HuH-7 (cell line): ENCODE measurements at regions not wholly inside any gene's neighbourhood (a gene's known extent, or its start where the extent isn't known, plus 50 kb on each side); places are given as distances from the start of the nearest gene placed in this dataset.

Experiments used
- DNase-seq: peaks from one replicate; pipeline ENCODE4 v3.0.0; 2011; ENCODE audit warnings: low spot score

DNA sequence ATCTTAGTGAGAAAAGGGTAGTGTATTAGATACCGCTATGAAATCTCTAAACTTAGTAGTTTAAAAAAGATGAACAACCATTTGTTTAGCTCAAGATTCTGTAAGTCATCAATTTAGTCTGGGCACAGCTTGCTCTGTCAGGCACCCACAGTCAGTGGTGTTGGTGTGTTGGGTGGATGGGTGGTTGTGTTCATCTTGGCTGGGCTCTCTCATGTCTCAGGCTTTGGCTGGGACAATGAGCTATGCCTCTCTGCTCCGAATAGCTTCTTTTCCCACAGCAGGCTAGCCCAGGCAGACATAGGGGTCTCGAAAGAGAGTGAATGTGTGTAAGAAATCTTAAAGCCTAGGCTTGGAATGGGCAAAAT, 127.0 kb upstream of the GATB start:
- DNase-seq, result no peak

DNA sequence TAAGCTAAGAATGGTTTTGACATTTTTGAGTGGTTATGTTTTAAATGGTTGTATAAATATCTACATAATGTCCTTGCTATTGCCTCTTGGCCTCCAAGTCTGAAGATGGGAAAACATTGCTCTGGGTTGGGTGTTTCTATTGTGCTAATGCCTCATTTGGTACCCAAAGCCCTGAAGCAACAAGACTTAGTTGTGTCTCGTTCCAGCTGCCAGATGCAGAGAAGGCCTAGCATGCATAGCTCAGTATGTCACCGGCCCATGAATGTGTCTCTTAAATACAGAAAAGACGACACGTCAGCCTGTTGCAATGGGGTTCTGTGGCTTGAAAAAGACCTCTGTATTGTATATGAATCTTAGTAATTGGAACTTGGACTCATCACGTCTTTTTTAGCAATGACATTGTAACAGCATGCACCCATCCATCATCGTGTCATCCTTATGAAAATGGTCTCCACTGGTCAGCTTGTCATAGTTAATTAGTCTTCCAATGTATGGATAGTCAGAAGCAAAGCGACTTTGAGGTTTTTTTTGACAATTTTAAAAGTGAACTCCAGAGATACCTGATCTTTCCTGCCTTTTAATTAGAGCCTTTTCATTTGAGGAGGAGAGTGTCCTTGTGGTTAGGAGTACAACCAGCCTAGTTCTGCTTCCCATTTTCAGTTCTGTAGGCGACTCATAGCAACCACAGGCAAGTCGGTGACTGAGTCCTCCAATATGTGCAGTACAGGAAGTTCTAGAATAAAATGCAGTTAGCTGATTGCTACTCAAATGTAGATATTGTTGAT, 126.4 kb upstream of the GATB start:
- no peak for DNase-seq

DNA sequence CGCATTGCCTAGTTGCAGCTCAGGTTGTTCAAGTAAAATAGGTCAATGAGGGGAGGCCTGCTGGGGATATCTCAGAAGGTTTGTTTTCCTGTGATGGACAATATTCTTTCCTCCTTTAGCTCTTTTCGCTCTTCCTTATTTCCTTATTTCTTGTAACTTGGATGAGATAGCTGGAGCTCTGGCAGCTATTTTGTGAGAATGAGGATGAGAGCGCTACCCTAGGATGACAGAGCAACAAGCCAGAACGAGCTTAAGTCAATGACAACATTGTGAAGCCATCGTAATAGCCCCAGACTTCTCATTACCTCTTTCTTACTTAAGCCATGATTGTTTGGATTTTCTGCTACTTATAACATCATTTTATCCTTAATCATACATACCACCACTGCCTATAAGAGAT, 124.3 kb upstream of the GATB start:
- DNase-seq, result no peak

DNA sequence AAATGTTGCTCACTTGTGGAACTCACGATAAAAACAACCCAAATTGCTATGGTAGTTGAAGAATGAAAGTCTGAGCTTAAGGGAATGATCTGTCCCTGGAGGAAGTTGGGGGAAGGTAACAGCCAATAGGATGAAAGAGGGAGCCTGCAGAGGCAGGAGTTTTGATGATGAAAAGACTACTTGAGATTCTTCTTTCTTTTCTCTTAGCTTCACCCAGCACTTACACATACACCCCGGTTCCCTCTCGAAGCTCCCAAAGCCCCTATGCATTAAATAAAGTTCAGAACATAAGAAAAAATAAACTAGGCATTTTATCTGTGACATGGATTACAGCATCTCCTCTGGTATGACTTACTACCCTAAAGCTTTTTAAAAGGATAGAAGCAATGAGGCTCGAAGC, 122.9 kb upstream of the GATB start:
- DNase-seq, result no peak

DNA sequence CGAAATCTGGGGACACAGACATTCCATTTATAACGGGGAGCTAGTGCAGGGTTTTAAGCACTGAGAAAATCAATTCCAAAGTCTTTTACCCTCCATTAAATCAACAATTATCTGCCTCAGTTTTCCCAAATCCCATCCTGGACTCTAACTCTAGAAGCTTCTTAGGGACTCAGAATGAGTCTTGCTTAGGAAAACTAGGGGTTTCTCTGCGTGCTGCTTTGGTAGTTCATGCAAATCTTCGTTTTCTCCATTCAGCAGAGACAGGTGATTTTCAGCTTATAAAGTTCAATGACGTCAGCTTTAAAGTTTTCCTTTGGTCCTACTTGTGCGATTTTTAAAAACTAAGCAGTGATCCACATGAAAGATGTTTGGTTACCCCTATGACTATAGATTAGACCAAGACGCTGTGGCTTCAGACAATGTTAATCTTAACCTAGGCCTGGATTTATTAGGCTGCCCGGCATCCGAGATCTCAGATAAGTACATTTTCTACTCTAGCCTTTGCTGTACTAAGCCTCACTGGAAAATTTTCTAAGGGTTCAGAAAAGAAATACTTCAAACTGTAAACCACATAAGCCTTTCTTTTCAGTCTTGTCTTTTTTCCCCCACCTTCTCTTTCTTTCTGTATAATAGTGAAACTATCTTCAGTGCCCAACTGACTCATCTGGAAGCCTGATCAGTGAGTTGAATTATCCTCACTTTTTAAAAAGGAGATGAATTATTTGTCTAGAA, 121.4 kb upstream of the GATB start:
- no peak for DNase-seq

DNA sequence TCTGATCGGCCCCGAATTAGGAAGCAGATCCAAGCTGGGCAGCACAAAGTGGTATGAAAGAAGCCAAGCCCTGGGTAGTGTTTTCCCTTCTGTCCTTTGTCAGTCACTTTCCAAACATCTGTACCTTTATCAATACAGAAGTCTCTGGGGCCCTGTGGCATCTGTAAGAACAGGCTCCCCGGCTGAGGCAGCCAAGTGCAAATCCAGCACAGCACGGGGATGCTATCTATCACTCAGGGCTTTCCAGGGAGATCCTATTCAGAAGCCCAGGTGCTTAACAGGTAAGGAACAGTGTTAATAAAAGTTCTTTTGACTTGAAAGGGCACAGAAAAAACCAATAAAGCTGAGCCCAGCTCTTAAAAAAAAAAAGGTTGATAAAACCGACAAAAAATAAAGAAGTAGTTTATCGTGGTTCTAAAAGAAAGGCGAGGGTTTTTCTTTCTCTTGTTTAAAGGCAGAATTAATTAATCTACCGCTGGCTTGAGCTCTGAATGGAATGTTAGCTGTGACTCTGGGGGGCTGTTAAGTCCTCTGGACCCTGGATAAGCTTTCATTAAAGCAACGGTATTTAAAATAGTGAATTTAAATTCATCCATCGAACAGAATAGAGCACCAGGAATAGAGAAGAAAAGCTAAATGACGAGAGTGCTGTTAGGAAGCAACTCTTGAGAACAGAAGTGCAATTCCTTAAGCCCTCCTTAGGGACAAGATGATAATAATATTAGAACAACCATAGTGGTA, 119.1 kb upstream of the GATB start:
- DNase-seq, result no peak

DNA sequence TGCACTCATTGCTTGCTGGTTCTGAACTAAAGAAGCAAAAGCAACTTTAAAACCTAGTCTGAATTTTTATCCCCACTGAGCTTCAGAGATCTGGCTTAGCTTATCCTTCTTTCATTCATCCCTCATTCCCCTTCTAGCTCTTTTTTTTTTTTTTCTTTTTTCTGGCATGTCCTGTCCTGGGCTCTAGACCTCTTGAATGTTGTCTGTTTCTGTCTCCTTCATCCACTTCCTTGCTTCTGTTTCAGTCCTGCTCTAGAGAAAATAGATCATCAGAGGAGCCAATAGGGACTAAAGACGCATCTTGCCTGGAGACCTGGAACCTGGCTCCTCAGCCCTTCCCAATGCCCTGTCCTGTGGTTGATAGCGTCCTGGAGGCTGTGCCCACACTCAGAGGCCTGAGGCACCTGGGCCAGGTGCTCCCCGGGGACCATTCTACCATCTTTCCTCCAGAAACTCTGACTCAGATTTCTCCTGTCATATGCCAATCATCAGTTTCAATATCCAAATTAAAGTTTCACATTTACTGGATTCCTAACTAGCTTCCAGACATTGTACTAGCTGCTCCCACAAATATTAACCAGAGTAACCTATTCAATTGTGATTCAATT, 115.7 kb upstream of the GATB start:
- no peak for DNase-seq

DNA sequence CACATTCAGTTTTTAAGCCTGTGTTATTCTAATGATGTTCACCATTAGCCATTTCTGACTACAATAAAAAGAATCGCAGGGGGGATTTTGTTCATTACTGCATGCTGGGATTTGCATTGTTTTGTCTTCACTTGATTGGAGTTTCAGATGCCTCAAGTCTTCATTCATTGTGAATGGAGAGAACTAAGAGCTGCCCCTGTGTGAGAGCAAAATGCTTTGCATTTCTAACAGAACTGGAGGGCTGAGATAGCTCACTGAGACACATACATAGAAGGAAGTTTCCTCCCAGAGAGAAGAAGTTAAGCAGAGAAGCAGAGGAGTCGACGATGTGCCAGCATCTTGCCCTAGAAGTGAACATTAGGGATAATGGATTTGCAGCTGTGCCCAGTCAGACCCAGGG, 113.5 kb upstream of the GATB start:
- DNase-seq, result no peak

DNA sequence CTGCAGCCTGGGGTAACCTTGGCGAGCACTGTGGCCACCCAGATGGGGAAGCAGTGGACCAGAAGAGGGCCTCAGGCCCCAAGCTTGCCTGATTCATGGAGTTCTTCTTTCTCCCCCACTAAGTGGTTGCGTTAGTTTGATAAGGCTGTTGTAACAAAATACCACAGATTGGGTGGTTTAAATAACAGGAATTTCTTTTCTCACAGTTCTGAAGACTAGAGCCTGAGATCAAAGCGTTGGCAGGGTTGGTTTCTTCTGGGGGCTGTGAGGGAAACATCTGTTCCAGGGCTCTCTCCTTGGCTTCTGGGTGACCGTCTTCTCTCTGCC, 105.7 kb upstream of the GATB start:
- DNase-seq, result no peak

DNA sequence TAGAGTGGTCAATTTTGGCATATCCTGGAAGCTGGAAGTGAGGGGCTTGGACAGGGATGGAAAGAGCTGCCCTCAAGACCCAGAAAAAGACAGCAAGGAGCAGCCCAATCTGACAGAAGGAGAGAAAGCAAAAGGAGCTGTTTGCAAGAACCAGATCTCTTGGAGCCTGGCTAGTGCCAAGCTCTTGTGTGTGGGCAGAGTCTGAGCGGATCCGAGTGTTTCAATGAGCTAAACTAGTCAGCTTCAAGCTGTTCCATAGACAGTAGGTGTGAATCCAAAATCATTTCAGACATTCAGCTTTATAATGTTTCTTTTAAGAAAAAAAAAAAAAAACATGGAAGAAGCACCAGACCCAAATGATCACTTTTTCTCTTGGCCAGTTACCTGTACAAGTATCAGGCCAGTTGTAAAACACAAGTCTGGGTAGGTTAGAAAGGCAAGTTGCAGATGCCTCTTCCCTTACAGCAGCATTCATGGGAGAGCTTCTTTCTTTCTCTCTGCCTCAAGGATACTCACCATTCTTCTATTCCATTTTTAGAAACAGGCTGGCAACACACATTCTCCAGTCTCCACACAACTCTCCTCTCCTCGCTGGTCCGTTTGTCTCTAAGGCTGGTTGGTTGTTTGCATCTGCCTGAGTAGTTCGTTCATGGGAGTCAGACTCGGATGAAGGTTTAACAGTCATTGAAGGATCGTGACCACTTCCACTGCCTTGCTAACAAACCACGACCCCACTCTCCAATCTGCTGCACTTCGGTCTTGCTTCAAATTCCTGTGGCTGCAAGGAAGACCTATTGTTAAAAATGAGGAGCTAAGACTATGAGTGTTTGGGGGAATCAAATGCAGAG, 105.2 kb upstream of the GATB start:
- DNase-seq, result no peak

DNA sequence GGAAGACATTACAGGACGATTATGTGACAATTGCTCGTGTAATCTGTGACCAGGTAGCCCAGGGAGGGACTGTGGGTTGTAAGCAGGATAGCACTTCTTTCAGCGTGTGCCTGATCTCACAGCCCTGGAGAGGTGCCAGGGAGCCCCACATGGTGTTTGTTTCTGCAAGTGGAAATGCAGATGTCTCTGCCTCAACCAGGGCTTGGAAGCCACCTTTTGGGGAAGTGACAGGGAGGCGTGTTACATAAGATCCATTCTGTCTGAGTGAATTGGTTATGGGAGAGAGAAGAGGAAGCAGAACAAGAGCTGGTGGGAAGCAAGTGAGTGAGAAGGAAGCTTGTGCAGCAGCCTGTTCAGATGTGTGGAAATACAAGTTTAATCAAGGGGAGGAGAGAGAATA, 104.5 kb upstream of the GATB start:
- DNase-seq, result no peak

DNA sequence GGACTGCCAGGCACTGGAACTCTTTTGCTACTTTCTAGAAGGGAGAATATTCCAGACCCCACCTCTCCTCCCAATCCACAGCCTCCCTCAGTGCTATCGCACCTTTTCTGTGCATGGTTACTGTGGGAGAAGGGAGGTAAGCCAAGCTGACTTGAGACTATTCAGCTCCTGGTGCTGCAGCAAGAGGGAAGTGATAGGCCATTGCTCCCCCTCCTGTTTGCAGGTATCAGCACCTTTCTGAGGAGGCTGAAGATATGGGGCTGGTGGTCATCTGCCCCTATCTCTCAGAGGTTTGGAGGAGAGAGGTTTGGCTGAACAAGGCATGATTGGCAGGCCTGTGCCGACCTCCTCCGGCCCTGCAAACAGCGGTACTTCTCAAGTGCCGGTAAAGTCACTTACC, 103.3 kb upstream of the GATB start:
- DNase-seq, result no peak

DNA sequence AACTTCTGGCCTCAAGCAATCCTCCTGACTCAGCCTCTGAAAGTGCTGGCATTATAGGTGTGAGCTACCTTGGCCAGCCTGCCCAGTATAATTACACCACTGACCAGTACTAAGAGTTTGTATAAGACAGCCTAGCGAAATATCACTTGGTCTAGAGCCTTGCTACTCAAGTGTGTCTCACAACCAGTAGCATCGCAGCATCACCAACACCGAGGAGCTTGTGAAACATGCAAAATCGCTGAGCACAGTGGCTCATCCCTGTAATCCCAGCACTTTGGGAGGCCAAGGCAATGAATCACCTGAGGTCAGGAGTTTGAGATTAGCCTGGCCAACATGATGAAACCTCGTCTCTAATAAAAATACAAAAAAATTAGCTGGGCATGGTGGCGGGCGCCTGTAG, 102.0 kb upstream of the GATB start:
- no peak for DNase-seq

DNA sequence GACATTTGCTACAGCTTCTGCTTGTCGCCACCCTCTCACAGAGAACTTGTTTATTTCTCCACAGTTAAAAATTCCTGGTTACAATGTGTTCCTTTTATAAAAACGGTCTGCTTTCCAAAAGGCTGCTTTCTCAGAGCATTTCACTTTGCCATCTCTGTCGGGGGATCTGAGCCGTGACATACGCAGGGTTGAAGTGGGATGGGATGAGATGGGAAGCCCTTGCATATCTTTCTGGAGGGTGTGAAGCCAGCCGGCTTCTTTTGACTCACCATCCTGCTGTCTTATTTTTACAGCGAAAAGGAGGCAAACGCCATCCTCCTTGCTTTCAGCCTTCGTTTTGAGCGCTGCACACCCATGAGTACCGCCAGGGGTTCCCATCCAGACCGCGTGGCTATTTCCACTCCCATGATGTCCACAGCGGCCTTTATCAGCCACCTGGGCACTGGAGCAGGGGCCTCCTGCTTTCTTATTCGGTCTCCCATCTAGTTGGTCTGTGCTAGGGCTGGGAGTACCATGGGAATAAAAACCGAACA, 99.8 kb upstream of the GATB start:
- DNase-seq, result no peak

DNA sequence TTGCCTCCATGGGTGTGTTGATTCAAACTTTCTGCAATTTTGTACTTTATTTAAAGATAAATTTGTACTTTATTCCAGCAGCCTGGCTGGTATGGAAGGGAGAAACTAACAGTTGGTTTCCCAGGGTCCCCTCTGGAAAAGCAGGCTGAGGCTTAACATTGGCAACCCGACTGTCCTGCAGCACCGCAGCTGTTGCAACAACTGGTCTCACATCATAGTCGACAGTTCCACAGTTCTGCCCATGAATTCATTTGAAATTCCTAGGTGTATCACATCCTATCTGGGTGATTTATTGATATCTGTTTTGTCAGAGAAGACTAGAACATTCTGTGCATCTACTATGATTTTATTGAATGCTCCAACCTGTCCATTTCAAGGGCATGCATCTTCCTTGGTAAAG, 98.8 kb upstream of the GATB start:
- no peak for DNase-seq

DNA sequence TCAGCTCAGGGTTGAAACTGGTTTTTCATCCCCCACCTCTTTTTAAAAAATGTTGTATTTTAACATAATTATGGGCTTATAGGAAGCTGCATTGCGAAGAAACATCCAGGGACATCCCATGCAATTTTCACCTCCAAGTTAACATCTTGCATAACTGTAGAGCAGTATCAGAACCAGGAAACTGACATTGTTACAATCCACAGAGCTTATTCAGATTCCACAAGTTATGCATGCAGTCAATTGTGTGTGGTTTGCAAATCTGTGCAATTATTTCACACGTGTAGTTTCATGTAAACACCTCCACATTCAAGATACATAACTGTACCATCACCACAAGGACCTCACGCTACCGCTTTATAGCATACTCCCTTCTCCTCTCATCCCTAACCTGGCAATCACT, 97.5 kb upstream of the GATB start:
- DNase-seq, result no peak

DNA sequence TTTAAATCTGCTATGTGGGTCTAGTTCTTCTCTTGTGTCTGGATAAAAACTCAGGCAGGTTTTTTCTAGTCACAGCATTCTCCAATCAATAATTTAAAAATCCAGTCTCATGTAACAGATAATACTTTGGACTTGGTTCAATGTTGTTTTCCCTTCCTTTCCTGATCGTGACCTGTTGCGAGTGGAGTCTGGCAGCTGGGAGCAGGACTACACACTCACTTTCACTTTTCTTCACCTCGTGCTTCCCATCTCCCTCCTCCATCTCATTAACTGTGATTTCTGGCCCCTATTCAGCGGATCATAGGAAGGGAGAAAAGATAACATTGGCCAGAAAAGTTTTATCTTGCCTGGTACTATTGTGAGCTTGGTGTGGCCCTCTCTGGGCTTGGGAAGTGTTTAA, 96.6 kb upstream of the GATB start:
- DNase-seq, result no peak

DNA sequence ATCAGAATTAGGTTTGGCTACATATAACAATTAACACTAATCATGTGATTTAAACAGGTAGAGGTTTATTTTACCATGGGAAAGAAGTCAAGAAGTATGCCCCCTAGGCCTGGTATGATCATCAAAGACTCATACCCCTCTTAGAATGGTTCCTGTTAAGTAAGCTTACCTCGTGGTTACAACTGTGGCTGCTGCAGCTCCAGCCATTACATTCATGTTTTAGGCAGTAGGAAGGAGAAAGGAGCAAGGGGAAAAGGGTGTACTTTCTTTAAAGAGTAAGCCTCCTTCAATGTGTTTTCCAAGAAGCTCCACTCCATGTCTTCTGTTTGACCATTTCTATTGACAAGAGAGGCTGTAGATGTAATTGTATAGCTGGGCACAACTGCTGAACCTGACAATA, 94.9 kb upstream of the GATB start:
- DNase-seq, result no peak

DNA sequence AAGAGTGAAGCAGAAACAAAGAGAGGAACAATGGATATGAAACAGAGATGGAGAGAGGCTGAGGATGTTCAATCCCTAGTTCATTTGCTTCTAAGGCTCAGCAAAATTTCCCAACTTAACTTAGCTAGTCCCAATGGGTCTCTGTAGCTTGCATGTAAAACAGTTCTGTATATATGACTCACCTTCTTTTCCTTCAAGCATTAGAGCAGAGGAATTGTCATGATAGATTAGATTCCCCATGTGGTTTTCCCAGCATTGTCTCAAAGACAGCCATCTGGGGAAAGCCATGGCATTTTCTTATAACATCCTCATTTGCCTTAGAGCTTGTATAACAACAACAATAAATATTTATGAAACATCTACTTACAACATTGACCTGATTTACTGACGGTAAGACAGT, 93.9 kb upstream of the GATB start:
- DNase-seq, result no peak

DNA sequence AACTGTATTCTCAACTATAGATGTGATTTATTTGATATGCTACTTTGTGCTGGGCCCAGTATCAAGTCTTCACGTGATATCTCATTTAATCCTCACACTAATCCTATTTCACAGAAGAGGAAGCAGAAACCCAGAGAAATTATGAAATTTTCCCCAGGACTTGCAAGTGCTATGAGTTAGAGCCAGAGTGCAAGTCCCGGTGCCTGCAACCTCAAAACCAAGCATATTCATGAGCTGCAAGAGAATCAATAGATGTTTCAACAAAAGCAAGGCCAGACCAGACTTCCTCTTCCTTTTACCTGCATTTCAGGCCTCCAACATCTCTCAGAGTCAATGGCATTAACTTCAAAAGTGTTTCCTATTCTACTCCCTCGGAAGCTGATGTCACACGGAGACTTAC, 92.2 kb upstream of the GATB start:
- DNase-seq, result no peak

DNA sequence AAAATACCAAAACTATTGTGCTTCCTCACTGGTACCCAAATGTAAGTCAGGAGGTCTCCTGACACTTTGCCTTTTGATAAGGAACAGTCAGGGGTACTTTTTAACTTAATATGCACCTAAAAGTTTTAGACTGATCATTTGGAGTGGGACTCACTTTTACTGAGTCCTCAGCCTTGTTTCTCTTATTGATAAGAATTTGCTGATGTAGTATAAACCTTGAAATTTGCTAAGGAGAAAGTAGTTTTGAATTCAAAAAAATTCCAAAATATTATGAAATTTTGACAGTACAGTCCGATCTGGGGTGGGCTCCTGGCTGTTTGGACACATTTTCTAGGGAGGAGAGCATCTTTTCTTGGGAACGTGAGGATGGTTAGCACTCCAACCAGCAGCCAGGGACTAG, 91.4 kb upstream of the GATB start:
- no peak for DNase-seq

DNA sequence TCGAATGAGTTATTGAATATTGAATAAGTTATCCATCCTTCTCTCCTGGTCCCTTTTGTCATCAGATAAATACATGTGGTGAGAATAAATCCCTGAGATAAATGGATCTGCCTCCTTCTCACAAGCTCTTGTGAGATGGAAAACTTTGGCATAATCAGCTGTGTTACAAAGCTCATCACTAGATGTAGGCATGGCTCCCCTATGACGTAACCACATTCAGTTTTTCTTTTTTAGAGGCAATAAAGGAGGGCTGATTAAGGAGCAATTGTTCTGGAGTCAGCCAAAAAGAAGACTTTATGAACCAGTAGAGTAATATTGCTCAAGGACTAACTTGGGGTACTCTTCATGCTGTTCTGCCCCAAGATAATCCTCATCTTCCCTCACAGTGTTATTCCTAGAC, 90.5 kb upstream of the GATB start:
- DNase-seq, result no peak
